ENCODE measurements at regions not wholly inside any gene's neighbourhood (a gene's known extent, or its start where the extent isn't known, plus 50 kb on each side); places are given as distances from the start of the nearest gene placed in this dataset.

DNA sequence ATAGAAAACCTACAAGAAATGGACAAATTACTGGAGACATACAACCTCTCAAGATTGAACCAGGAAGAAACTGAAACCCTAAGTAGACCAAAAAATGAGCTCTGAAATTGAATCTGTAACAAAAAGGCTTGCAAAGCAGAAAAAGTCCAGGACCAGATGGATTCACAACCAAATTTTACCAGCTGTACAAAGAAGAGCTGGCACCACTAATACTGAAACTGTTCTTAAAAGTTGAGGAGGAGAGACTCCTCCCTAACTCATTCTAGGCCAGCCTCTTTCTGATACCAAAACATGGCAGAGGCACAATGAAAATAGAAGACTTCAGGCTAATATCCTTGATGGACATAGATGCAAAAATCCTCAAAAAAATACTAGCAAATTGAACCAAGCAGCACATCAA lies 542.3 kb downstream of the CYLC2 start:
- ATAC-seq, result no peak
- H3K4me2 ChIP-seq, result no peak overlapping the region
- no peaks in the 10 kb centered on the region for H3K4me1 ChIP-seq (ENCODE audit: insufficient read depth)
- no peaks in the 10 kb centered on the region for H4K20me1 ChIP-seq (replicated peaks; ENCODE audit: insufficient read depth)
- Mint-ChIP-seq H3K27me3 (ENCODE audit: insufficient read depth, low read depth, poor library complexity) (peaks cover 2% of the 10 kb centered on the region), H3K36me3 (ENCODE audit: low read depth) (peaks cover 24% of the 10 kb centered on the region), H3K4me1 (no peaks in the 10 kb centered on the region), H3K9me3 (peaks cover 93% of the 10 kb centered on the region), H3K27ac (no peak overlapping the region), H3K4me3 (no peak overlapping the region)
- H3K36me3 ChIP-seq (ENCODE audit: insufficient read depth), result no peaks in the 10 kb centered on the region
- H3F3A ChIP-seq (replicated peaks; ENCODE audit: low read depth), result no peaks in the 10 kb centered on the region
- H3K27me3 ChIP-seq (ENCODE audit: insufficient read depth), result no peaks in the 10 kb centered on the region
- no peaks in the 10 kb centered on the region for H3K9me2 ChIP-seq (ENCODE audit: insufficient read depth)
- no peaks in the 10 kb centered on the region for H3K79me2 ChIP-seq (replicated peaks; ENCODE audit: insufficient read depth)
- no peak for DNase-seq (ENCODE audit: low spot score)
- TF ChIP-seq ZNF331 (CRISPR knock-in tag; IDR thresholded peaks at IDR 0.05; ENCODE audit: low read depth) (no peak), EZH2phosphoT487 (IDR thresholded peaks at IDR 0.05; ENCODE audit: unreplicated experiment) (no peak), JUNB (IDR thresholded peaks at IDR 0.05; ENCODE audit: unreplicated experiment) (no peak), POLR2AphosphoS5 (IDR thresholded peaks at IDR 0.05; ENCODE audit: low read depth) (no peak), CREB1 (CRISPR knock-in tag; IDR thresholded peaks at IDR 0.05; ENCODE audit: low read depth) (no peak), EZH2 (IDR thresholded peaks at IDR 0.05; ENCODE audit: low read depth, unreplicated experiment) (no peak), NANOG (IDR thresholded peaks at IDR 0.05; ENCODE audit: borderline replicate concordance) (no peak), ZNF114 (CRISPR knock-in tag; IDR thresholded peaks at IDR 0.05) (no peak), STAT1 (IDR thresholded peaks at IDR 0.05; ENCODE audit: unreplicated experiment) (no peak)
- TF ChIP-seq, protein P1, sequence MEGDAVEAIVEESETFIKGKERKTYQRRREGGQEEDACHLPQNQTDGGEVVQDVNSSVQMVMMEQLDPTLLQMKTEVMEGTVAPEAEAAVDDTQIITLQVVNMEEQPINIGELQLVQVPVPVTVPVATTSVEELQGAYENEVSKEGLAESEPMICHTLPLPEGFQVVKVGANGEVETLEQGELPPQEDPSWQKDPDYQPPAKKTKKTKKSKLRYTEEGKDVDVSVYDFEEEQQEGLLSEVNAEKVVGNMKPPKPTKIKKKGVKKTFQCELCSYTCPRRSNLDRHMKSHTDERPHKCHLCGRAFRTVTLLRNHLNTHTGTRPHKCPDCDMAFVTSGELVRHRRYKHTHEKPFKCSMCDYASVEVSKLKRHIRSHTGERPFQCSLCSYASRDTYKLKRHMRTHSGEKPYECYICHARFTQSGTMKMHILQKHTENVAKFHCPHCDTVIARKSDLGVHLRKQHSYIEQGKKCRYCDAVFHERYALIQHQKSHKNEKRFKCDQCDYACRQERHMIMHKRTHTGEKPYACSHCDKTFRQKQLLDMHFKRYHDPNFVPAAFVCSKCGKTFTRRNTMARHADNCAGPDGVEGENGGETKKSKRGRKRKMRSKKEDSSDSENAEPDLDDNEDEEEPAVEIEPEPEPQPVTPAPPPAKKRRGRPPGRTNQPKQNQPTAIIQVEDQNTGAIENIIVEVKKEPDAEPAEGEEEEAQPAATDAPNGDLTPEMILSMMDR (conservative IDR thresholded peaks at IDR 0.05; ENCODE audit: low read depth in 2 of 2), result no peak
- TF ChIP-seq, protein P2, sequence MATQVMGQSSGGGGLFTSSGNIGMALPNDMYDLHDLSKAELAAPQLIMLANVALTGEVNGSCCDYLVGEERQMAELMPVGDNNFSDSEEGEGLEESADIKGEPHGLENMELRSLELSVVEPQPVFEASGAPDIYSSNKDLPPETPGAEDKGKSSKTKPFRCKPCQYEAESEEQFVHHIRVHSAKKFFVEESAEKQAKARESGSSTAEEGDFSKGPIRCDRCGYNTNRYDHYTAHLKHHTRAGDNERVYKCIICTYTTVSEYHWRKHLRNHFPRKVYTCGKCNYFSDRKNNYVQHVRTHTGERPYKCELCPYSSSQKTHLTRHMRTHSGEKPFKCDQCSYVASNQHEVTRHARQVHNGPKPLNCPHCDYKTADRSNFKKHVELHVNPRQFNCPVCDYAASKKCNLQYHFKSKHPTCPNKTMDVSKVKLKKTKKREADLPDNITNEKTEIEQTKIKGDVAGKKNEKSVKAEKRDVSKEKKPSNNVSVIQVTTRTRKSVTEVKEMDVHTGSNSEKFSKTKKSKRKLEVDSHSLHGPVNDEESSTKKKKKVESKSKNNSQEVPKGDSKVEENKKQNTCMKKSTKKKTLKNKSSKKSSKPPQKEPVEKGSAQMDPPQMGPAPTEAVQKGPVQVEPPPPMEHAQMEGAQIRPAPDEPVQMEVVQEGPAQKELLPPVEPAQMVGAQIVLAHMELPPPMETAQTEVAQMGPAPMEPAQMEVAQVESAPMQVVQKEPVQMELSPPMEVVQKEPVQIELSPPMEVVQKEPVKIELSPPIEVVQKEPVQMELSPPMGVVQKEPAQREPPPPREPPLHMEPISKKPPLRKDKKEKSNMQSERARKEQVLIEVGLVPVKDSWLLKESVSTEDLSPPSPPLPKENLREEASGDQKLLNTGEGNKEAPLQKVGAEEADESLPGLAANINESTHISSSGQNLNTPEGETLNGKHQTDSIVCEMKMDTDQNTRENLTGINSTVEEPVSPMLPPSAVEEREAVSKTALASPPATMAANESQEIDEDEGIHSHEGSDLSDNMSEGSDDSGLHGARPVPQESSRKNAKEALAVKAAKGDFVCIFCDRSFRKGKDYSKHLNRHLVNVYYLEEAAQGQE (IDR thresholded peaks at IDR 0.05; ENCODE audit: unreplicated experiment), result no peak
- TF ChIP-seq, protein P3, sequence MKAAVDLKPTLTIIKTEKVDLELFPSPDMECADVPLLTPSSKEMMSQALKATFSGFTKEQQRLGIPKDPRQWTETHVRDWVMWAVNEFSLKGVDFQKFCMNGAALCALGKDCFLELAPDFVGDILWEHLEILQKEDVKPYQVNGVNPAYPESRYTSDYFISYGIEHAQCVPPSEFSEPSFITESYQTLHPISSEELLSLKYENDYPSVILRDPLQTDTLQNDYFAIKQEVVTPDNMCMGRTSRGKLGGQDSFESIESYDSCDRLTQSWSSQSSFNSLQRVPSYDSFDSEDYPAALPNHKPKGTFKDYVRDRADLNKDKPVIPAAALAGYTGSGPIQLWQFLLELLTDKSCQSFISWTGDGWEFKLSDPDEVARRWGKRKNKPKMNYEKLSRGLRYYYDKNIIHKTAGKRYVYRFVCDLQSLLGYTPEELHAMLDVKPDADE (IDR thresholded peaks at IDR 0.05), result no peak
- TF ChIP-seq, protein P4, sequence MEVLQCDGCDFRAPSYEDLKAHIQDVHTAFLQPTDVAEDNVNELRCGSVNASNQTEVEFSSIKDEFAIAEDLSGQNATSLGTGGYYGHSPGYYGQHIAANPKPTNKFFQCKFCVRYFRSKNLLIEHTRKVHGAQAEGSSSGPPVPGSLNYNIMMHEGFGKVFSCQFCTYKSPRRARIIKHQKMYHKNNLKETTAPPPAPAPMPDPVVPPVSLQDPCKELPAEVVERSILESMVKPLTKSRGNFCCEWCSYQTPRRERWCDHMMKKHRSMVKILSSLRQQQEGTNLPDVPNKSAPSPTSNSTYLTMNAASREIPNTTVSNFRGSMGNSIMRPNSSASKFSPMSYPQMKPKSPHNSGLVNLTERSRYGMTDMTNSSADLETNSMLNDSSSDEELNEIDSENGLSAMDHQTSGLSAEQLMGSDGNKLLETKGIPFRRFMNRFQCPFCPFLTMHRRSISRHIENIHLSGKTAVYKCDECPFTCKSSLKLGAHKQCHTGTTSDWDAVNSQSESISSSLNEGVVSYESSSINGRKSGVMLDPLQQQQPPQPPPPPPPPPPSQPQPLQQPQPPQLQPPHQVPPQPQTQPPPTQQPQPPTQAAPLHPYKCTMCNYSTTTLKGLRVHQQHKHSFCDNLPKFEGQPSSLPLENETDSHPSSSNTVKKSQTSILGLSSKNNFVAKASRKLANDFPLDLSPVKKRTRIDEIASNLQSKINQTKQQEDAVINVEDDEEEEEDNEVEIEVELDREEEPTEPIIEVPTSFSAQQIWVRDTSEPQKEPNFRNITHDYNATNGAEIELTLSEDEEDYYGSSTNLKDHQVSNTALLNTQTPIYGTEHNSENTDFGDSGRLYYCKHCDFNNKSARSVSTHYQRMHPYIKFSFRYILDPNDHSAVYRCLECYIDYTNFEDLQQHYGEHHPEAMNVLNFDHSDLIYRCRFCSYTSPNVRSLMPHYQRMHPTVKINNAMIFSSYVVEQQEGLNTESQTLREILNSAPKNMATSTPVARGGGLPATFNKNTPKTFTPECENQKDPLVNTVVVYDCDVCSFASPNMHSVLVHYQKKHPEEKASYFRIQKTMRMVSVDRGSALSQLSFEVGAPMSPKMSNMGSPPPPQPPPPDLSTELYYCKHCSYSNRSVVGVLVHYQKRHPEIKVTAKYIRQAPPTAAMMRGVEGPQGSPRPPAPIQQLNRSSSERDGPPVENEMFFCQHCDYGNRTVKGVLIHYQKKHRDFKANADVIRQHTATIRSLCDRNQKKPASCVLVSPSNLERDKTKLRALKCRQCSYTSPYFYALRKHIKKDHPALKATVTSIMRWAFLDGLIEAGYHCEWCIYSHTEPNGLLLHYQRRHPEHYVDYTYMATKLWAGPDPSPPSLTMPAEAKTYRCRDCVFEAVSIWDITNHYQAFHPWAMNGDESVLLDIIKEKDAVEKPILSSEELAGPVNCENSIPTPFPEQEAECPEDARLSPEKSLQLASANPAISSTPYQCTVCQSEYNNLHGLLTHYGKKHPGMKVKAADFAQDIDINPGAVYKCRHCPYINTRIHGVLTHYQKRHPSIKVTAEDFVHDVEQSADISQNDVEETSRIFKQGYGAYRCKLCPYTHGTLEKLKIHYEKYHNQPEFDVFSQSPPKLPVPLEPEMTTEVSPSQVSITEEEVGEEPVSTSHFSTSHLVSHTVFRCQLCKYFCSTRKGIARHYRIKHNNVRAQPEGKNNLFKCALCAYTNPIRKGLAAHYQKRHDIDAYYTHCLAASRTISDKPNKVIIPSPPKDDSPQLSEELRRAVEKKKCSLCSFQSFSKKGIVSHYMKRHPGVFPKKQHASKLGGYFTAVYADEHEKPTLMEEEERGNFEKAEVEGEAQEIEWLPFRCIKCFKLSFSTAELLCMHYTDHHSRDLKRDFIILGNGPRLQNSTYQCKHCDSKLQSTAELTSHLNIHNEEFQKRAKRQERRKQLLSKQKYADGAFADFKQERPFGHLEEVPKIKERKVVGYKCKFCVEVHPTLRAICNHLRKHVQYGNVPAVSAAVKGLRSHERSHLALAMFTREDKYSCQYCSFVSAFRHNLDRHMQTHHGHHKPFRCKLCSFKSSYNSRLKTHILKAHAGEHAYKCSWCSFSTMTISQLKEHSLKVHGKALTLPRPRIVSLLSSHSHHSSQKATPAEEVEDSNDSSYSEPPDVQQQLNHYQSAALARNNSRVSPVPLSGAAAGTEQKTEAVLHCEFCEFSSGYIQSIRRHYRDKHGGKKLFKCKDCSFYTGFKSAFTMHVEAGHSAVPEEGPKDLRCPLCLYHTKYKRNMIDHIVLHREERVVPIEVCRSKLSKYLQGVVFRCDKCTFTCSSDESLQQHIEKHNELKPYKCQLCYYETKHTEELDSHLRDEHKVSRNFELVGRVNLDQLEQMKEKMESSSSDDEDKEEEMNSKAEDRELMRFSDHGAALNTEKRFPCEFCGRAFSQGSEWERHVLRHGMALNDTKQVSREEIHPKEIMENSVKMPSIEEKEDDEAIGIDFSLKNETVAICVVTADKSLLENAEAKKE (CRISPR knock-in tag; IDR thresholded peaks at IDR 0.05), result no peak
- H3K27ac ChIP-seq (ENCODE audit: low read depth), result no peak overlapping the region
- no peak overlapping the region for H2AFZ ChIP-seq
- H3K4me3 ChIP-seq, result no peak overlapping the region
